WTC11 (cell line): ENCODE measurements at regions not wholly inside any gene's neighbourhood (a gene's known extent, or its start where the extent isn't known, plus 50 kb on each side); places are given as distances from the start of the nearest gene placed in this dataset.
A peak's percentile ranks its signal among the peaks of the same experiment; 100 is the strongest.
"Not testable (repeated sequence)": the region's sequence is repeated elsewhere in the genome, so short reads cannot be mapped to it uniquely, and the experiment has no call there.

Experiments used
- ATAC-seq: fragments of 200-7000 bp; cut with Tn5 transposase; 2 replicates; pipeline ENCODE4 v1.10.0; 2021; ENCODE audit warnings: mild to moderate bottlenecking, moderate library complexity
- CTCF ChIA-PET: fragments of 300-600 bp; sonication (Branson Sonifier 250); formaldehyde crosslinking; loops from one replicate; lab custom pipeline; 2021; ENCODE audit warnings: antibody characterized with exemption; lab: Charles Lee
- POLR2A ChIA-PET: fragments of 350-600 bp; sonication (Branson Sonifier 250); formaldehyde crosslinking; loops from one replicate; lab custom pipeline; 2021; ENCODE audit warnings: antibody characterized with exemption; lab: Charles Lee
- DNase-seq: peaks from one replicate; pipeline ENCODE4 v3.0.0; 2021; ENCODE audit warnings: low spot score
- H3K27ac Mint-ChIP-seq: 2 replicates; pipeline ENCODE4 v1.8.0; 2021; ENCODE audit warnings: mixed read lengths
- H3K27me3 Mint-ChIP-seq: 2 replicates; pipeline ENCODE4 v1.8.0; 2021; ENCODE audit warnings: low read depth, mild to moderate bottlenecking, moderate library complexity, mixed read lengths
- H3K36me3 Mint-ChIP-seq: 2 replicates; pipeline ENCODE4 v1.8.0; 2021; ENCODE audit warnings: mixed read lengths
- H3K4me1 Mint-ChIP-seq: 2 replicates; pipeline ENCODE4 v1.8.0; 2022; ENCODE audit warnings: mixed read lengths
- H3K4me3 Mint-ChIP-seq: 2 replicates; pipeline ENCODE4 v1.8.0; 2021; ENCODE audit warnings: mild to moderate bottlenecking, moderate library complexity, mixed read lengths
- H3K9me3 Mint-ChIP-seq: 2 replicates; pipeline ENCODE4 v1.8.0; 2021; ENCODE audit warnings: mixed read lengths
- ARID4B ChIP-seq: sonication (generic); formaldehyde crosslinking; IDR thresholded peaks from 2 replicates; pipeline ENCODE4 v1.8.0; 2023; ENCODE audit warnings: missing genetic modification reagents, mild to moderate bottlenecking, borderline replicate concordance
- ATF3 ChIP-seq: sonication (generic); formaldehyde crosslinking; conservative IDR thresholded peaks from 2 replicates; pipeline ENCODE4 v1.8.1; 2022; ENCODE audit warnings: mild to moderate bottlenecking, missing genetic modification reagents
- CBFB ChIP-seq: sonication (generic); formaldehyde crosslinking; IDR thresholded peaks from 2 replicates; pipeline ENCODE4 v1.8.1; 2022; ENCODE audit warnings: mild to moderate bottlenecking, low read depth, missing genetic modification reagents
- CTCF ChIP-seq: fragments of 200-600 bp; IDR thresholded peaks from 2 replicates; pipeline ENCODE4 v1.8.0; 2022; ENCODE audit warnings: antibody characterized with exemption
- FOXP4 ChIP-seq: sonication (generic); formaldehyde crosslinking; IDR thresholded peaks from 2 replicates; pipeline ENCODE4 v1.8.0; 2022; ENCODE audit warnings: mild to moderate bottlenecking, missing genetic modification reagents
- HMGXB4 ChIP-seq: sonication (generic); formaldehyde crosslinking; IDR thresholded peaks from 2 replicates; pipeline ENCODE4 v1.8.1; 2023; ENCODE audit warnings: mild to moderate bottlenecking, moderate library complexity, missing genetic modification reagents
- IRF1 ChIP-seq: sonication (generic); formaldehyde crosslinking; IDR thresholded peaks from 2 replicates; pipeline ENCODE4 v1.8.0; 2023; ENCODE audit warnings: missing genetic modification reagents
- KAT7 ChIP-seq: sonication (generic); formaldehyde crosslinking; IDR thresholded peaks from 2 replicates; pipeline ENCODE4 v1.8.1; 2023; ENCODE audit warnings: missing genetic modification reagents, mild to moderate bottlenecking, borderline replicate concordance
- MYBL2 ChIP-seq: sonication (generic); formaldehyde crosslinking; IDR thresholded peaks from 2 replicates; pipeline ENCODE4 v1.8.1; 2023; ENCODE audit warnings: mild to moderate bottlenecking, moderate library complexity, missing genetic modification reagents
- RELA ChIP-seq: sonication (generic); formaldehyde crosslinking; IDR thresholded peaks from 2 replicates; pipeline ENCODE4 v1.8.1; 2022; ENCODE audit warnings: missing genetic modification reagents, mild to moderate bottlenecking, borderline replicate concordance
- SMAD4 ChIP-seq: sonication (generic); formaldehyde crosslinking; IDR thresholded peaks from 2 replicates; pipeline ENCODE4 v1.8.0; 2022; ENCODE audit warnings: mild to moderate bottlenecking, missing genetic modification reagents
- ZNF317 ChIP-seq: sonication (generic); formaldehyde crosslinking; IDR thresholded peaks from 2 replicates; pipeline ENCODE4 v1.8.1; 2023; ENCODE audit warnings: low read depth, mild to moderate bottlenecking, moderate library complexity, missing genetic modification reagents, borderline replicate concordance
- ZNF671 ChIP-seq: fragments of 250-450 bp; sonication (Bioruptor Pico); IDR thresholded peaks from 2 replicates; pipeline ENCODE4 v1.8.0; 2021; ENCODE audit warnings: mild to moderate bottlenecking

GRCh38 chr16:55019419-55020131, 88.9 kb downstream of the IRX5 start (continued):
- TF ChIP-seq ARID4B (no peak), MYBL2 (CRISPR knock-in tag) (no peak), KAT7 (CRISPR knock-in tag) (no peak), IRF1 (CRISPR knock-in tag) (no peak), CBFB (CRISPR knock-in tag) (no peak), ZNF671 (no peak), ZNF317 (CRISPR knock-in tag) (no peak), FOXP4 (CRISPR knock-in tag) (no peak)

- H3K4me3 Mint-ChIP-seq: peak overlapping the region; percentile 34; the same call in 1 of the 2 replicates
- peaks cover 24% of the 10 kb centered on the region for H3K9me3 Mint-ChIP-seq
- H3K27me3 Mint-ChIP-seq: no peaks in the 10 kb centered on the region
- ATAC-seq: peak; percentile 94
- no peak for TF ChIP-seq HMGXB4 (CRISPR knock-in tag)
- TF ChIP-seq RELA (CRISPR knock-in tag): no peak
- no peak for TF ChIP-seq CTCF
- no peak for TF ChIP-seq SMAD4
- TF ChIP-seq ATF3 (CRISPR knock-in tag): no peak
- TF ChIP-seq KAT7 (CRISPR knock-in tag): no peak
- no peak overlapping the region for H3K27ac Mint-ChIP-seq
- peak; percentile 52 for DNase-seq
- peaks cover 3% of the 10 kb centered on the region for H3K36me3 Mint-ChIP-seq
- POLR2A ChIA-PET: interaction anchor here (1.1 kb wide), 1 partner anchor 84 kb away, joined by 3 read pairs; no protein-coding TSS in a partner anchor
- CTCF ChIA-PET: interaction anchor here (0.5 to 3.2 kb wide), 27 partner anchors 8 to 1130 kb away, joined by 3 to 45 read pairs (median 3); no protein-coding TSS in a partner anchor
- H3K4me1 Mint-ChIP-seq: peaks cover 5% of the 10 kb centered on the region; the same call in 1 of the 2 replicates
Observed at GRCh38 chr16:55021595-55022475, 91.2 kb downstream of the IRX5 start.

GRCh38 chr16:55027260-55027659, 96.6 kb downstream of the IRX5 start:
- ATAC-seq, H3K4me3 Mint-ChIP-seq, H3K36me3 Mint-ChIP-seq, H3K27ac Mint-ChIP-seq, H3K27me3 Mint-ChIP-seq, DNase-seq, POLR2A ChIA-PET, H3K4me1 Mint-ChIP-seq, CTCF ChIA-PET: not testable (repeated sequence)
- peaks cover 23% of the 10 kb centered on the region for H3K9me3 Mint-ChIP-seq
